Lower lobe of right lung (tissue), 2 donors: ENCODE measurements at regions not wholly inside any gene's neighbourhood (a gene's known extent, or its start where the extent isn't known, plus 50 kb on each side); places are given as distances from the start of the nearest gene placed in this dataset.

ENCODE experiments used
- ATAC-seq, 2 donors: fragments of 200-7000 bp; cut with Tn5 transposase; one replicate each; pipeline ENCODE4 v1.9.1; 2020 to 2022; ENCODE audit warnings: mild to moderate bottlenecking in 2 of 2, moderate library complexity in 2 of 2
- DNase-seq: peaks from one replicate; pipeline ENCODE4 v3.0.0-alpha.2; 2020
- H3K27ac ChIP-seq: fragments of 200-600 bp; one replicate; pipeline ENCODE4 v1.8.0; 2022
- H3K27me3 ChIP-seq: fragments of 200-600 bp; one replicate; pipeline ENCODE4 v1.8.0; 2022; ENCODE audit warnings: low read depth
- H3K36me3 ChIP-seq: fragments of 200-600 bp; one replicate; pipeline ENCODE4 v1.8.0; 2022; ENCODE audit warnings: mild to moderate bottlenecking
- H3K4me1 ChIP-seq: fragments of 200-600 bp; one replicate; pipeline ENCODE4 v1.8.0; 2022
- H3K4me3 ChIP-seq: fragments of 200-600 bp; one replicate; pipeline ENCODE4 v1.8.0; 2022; ENCODE audit warnings: mild to moderate bottlenecking
- H3K9me3 ChIP-seq: fragments of 200-600 bp; one replicate; pipeline ENCODE4 v1.8.0; 2022
- CTCF ChIP-seq: fragments of 200-600 bp; IDR thresholded peaks from one replicate; pipeline ENCODE4 v1.8.0; 2022; ENCODE audit warnings: antibody characterized with exemption, mild to moderate bottlenecking
- intact Hi-C: fragments of 100-400 bp; cut with DNase I; formaldehyde crosslinking; loops from one replicate; pipeline ENCODE4 v1.11.0; 2022
- donor health status: DM: no; HTN: yes; CAD: no; lungs with severe emphysema.

GRCh38 chr14:66435683-66436082, 50.5 kb upstream of the CCDC196 start:
- ATAC-seq (no peak), DNase-seq (no peak)
- no peaks in the 10 kb centered on the region for H3K4me1 ChIP-seq
- no peak overlapping the region for H3K4me3 ChIP-seq
- no peak for TF ChIP-seq CTCF
- no peaks in the 10 kb centered on the region for H3K36me3 ChIP-seq
- H3K27me3 ChIP-seq = no peaks in the 10 kb centered on the region
- peaks cover 23% of the 10 kb centered on the region for H3K9me3 ChIP-seq
- intact Hi-C loops = no loop called here
- no peak overlapping the region for H3K27ac ChIP-seq
